ENCODE measurements at regions not wholly inside any gene's neighbourhood (a gene's known extent, or its start where the extent isn't known, plus 50 kb on each side); places are given as distances from the start of the nearest gene placed in this dataset.

DNA sequence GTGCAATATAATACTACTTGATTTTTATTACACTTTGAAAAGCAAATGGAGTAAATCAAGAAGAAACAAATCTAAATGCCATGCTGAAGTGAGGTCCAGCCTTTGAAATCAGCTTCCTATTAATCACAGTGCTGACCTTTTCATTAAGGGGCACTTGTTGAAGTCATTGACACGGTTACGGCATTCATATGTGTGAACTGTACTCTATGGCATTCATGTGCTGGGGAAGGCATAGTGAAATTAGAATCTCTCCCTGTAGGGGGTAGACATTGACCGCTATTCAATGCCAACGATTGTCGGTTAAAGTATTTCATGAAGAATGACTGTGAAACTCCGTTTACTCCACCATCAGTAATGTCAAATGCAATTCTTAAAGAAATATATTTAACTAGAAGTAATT, 296.1 kb upstream of the SEMA3A start:
- DNase-seq (ENCODE audit: low read depth): no peak

DNA sequence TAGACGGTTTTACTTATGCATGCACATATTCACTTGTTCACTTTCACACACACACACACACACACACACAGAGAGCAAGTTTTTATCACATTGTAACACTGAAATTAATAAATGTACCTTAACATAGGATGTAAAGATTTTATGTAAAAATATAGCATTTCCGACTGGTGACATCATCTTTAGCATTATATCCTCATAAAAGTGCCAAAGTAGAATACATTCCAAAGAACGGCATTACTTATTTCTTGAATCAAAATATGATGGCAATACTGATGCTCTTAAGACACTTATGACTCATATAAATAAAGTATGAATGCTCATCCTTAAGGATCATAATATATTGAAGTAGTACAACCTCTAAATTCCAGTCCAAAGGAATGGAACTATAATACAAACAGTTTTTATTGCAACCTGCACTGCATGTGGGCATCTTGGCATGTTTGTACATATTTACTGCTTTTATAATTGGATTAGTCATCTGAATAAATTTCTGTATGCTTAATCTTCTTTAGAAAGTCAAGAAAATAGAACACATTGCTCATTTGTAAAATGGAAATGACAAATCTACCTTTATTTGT, 290.0 kb upstream of the SEMA3A start:
- peak; percentile 24 for DNase-seq (ENCODE audit: low read depth)

DNA sequence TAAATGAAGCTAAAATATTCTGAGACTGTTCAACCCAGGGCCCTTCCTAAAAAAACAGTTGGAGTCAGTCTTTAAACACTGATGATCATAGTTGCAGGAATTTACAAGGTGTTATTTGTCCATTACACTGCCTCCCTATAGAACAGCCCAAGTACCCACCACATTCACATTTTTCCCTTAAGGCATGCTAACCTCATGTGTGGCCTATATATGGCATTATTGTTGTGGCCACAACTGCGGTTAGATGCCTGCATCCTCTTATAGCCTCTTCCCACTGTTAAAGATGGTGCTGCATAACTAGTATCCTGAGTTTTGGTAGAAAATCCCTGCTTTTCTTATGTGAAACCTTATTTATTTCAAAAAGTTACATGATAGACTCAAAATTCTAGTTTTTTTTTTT, 287.9 kb upstream of the SEMA3A start:
- no peak for DNase-seq (ENCODE audit: low read depth)

DNA sequence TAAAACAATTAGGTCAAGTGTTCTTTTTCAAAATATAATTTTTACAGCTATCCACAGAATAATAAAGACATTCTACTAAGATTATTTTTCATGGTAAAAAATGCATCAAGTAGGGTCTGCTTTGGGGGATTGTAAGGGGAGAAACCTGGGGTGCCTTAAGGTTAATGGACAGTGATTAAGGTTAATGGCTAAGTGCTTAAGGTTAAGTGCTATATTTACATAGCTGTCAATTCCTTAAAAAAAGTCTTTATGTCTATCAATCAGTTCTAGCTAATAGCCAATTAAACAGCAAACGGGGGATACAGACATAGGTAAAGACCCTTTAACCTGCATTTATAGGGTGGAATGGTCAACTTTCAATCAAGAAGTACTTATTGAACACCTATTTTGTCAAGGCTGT, 284.5 kb upstream of the SEMA3A start:
- DNase-seq (ENCODE audit: low read depth): no peak

DNA sequence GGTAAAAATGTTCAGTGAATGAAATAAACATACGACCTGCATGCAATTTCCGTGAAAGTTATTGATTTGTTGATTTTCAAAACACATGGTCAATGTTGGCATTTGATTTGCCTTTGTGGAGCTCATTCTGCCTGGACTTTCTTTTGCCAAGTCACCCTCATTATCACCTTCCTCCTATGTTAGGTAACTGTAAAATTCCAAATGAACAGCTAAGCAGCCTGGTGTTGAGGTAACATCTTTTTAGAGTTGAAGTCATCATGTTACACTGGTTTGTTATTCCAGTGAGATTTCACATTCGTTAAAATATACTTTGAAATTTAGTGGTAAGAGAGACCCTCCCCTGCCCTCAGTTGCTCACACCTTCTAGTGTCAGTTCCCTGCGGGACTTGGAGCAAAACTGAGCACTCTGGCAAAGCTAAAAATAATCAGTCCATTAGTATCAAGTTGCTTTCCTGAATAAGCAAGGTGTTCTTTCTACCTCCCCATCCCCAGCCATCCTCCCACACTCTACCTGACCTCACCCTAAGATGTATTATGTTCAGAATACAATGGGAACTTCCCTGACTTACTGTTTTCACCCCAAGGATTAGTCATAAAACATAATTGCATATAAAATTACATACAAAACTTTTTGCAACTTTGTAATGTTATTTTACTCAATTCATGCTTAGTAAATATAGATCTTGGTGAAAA, 283.3 kb upstream of the SEMA3A start:
- DNase-seq (ENCODE audit: low read depth): no peak

DNA sequence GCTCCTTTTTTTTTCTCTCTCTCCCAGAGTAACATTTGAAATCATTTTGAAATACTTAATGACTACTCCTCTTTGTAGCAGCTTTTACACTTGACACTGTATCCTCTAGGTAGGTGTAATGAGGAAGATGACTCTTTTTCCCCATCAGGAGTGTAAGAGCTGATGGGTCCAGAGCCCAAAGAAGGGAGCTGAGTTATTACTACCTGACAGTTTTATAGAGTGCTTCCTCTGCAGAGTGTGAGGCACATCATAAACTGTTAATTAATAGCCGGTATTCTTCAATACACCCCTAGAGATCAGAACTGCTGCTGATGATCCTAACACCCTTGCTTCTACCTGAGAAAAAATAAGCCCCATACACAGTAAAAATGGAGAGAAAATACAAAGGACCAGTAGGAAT, 279.8 kb upstream of the SEMA3A start:
- DNase-seq (ENCODE audit: low read depth): no peak

DNA sequence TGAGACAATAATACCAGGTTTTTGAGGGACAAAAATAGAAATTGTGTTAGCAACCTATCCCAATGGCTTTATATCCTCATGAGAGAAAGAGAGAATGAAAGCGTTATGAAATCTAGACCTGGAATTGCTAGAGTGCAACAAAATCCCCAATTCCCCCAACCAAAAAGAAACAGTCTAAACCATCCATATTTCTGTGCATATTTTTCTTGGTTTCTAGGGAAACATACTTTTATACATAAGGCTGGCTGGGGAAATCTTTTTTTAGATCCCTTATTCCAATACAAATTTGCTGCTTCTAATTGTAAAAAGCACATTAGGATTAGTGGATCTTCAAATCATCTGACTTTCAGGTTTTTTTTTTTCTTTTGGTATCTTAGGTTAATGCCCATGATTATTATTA, 277.0 kb upstream of the SEMA3A start:
- no peak for DNase-seq (ENCODE audit: low read depth)

DNA sequence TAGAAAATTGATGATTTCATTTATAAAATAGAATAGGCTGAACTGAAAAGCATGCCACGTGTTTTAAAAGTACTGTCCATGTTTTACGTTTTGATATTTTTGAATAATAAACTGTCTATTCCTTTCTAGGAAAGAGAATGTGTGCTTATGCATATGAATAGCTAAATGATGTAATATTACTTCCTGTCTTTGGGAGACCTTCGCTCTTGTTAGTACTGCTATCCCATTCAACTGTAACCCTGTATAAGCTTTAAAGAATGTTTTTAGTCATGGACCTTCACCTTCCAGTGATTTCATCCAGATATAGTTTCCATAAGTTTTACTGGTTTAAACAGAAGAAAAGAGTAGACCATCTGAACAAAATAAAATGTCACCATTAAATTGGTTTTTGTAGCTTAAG, 274.4 kb upstream of the SEMA3A start:
- no peak for DNase-seq (ENCODE audit: low read depth)

DNA sequence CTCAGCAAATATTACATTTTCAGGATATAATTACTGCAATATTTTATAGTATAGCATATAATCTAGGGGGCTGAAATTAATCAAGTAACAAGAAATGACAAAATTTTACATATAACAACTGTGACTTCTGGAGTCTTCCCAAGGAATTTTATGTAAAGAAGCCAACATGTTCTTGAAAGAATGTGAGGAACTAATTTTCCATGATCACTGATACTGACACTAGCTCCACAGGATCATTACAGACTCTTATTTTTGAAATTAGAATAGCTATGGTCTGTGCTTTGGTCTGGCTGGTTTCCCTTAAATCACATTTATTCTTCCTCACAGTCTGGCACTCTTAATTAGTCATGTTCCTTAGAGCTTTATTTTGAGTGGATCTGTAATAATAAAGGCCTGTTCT, 267.7 kb upstream of the SEMA3A start:
- DNase-seq (ENCODE audit: low read depth): no peak

DNA sequence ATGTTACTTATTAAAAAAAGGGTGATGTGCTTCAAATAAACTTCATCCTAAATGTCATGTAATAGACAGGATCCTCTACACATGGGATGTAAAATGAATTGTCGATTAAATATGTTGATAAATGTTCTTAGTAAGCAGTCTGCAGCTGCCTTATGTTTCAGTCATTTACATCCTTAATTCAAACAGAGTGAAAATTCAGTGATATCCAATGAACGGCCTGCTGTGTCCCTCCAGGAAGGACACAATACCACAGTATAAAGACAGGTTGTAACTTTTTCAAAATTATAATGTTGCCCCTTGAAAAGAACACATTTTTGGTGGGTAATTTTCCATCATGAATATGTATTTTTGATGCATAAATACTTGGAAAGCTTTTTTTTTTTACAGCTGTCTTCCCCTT, 266.5 kb upstream of the SEMA3A start:
- no peak for DNase-seq (ENCODE audit: low read depth)

DNA sequence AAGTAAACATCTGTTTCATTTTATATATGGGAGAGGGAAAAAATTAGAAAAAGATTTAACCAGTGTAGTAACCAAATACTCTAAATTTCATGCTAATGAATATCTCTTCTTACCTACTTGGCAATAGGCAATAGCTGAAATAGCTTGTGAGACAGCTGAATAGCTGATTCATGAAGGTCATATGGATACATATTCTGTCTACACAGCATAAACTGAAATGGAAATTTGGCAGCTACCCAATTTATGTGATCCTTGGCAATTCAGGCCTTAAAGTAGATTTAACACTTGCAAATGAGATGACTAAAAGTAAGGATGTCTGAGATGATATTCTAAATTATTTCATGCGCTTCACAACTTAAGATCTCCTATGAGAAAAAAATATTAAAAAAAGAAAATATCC, 261.2 kb upstream of the SEMA3A start:
- no peak for DNase-seq (ENCODE audit: low read depth)

DNA sequence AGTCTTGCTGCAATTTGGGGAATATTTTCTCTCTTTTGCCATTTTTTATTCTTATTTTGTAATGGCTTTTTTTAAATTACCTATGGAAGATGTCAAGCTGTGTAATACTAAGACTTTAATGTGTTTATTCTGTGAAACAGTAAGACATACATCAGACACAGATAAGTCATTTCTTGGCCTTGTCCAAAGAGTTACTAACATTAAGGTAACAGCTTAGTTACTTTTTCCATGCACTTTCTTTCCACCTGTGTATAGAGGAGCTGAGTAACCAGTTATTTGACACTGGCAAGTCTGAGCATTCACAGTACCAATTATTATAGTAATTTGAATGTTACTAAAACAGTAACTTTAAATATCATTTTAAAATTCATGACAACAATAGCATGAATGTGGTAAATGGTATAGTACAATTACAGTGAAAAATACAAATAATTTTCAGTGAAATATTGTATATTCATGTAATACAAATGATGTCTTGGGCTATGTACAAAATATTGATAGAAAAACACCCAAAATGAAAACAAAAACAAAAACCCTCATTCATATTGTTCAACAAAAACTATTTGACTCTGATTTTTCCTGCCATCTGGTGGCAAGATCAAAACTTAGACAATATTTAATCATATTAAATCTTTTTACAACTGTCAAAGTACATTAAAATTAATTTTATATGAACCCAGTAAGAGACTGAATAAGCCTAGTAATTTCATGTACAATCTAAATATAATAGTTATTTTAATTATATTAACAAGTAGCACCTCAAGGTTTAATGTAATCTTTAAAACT, 259.8 kb upstream of the SEMA3A start:
- DNase-seq (ENCODE audit: low read depth): no peak

DNA sequence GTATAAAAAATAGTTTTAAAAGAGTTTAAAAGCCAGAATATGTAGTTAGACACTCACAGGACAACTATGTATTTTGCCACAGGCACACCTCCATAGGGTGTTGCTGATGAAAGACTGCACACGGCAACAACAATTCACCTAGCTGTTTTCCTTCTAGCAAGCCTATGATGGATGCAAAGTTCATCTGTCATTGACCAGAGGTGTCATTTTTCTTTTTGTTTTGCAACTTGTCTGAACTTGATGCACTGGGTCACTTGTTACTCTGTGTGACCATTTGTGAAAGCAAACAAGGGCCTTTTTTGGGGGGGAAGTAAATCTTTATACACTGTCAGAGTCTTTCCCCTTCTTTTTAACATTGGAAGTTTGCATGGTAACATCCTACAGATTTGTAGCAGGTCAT, 258.0 kb upstream of the SEMA3A start:
- no peak for DNase-seq (ENCODE audit: low read depth)

DNA sequence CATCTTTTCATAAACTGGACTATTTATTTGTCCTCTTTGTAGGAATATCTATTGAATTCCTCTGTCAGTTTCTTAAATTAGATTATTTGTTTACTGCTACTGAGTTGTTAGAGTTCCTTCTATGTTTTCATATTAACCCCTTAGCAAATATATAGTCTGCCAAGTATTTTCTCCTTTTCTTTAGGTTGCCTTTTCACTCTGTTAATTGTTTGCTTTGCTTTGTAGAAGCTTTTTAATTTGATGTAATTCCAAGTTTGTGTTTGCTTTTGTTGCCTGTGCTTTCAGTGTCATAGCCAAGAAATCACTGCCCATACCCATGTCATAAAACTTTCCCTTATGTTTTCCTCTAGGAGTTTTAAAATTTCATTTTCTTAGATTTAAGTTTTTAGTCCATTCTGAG, 256.2 kb upstream of the SEMA3A start:
- no peak for DNase-seq (ENCODE audit: low read depth)

DNA sequence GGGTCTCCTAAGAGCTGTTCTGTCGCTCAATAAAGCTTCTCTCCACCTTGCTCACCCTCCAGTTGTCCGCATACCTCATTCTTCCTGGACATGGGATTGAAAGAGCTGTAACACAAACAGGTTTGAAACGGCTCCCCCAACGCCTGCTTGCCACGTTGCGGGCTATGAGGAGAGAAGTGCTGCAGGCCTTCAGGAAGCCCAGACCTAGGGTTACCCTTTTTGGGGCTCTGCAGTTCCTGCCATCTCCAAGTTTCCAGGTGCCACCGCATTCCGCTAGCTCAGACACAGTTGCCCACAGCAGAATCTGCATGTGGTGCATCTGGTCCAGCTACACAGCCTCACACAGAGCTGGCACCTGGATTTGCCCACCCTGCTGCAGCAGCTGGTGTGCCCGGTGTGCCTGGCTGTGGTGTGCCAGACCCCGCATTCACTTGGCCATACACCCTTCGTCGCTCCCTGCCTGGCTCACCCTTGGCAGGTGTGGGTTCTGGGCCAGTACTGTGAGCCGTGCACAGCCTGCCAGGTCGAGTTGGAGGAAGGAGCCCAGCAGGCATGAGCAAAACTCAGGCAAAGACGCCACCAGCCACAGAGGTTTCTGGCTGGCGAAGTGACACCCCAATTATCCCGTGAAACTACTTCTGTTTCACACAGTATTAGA, 253.2 kb upstream of the SEMA3A start:
- DNase-seq (ENCODE audit: low read depth): no peak

DNA sequence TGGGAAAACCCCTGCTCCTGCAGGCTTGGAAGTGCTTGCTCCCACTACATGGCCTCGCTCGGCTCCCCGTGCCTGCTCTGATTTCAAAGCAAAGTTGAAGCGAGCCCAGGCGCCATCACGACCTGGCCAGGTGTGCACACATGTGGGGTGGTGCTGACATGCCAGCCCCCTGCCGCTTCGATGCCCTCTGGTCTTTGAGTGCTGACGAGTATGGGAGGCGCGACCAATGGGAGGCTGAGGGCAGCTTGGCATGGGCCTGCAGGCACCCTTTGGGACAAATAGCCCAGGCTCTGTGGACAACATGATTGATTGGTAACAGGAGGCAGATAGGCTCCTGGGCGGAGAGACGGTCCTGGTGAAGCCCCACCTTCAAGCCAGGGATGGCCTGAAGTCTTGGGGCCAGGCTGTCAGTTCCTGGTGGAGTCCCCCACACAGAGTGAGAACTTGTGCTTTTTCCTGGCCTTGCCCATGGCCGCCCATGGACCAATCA, 252.4 kb upstream of the SEMA3A start:
- no peak for DNase-seq (ENCODE audit: low read depth)

DNA sequence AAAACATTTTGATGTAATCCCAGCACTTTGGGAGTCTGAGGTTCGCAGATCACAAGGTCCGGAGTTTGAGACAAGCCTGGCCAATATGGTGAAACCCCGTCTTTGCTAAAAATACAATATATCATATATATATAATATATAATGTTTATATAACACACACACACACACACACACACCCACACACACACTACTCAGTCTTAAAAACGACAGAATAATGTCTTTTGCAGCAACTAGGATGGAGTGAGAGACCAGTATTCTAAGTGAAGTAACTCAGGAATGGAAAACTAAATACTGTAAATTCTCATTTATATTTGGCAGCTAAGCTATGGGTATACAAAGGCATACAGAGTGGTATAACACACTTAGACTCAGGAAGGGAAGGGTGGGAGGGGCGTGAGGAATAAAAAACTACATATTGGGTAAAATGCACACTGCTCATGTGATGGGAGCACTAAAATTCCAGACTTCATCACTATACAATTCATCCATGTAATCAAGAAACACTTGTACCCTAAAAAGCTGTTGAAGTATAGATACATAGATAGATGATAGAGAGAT, 231.2 kb upstream of the SEMA3A start:
- no peak for DNase-seq (ENCODE audit: low read depth)

DNA sequence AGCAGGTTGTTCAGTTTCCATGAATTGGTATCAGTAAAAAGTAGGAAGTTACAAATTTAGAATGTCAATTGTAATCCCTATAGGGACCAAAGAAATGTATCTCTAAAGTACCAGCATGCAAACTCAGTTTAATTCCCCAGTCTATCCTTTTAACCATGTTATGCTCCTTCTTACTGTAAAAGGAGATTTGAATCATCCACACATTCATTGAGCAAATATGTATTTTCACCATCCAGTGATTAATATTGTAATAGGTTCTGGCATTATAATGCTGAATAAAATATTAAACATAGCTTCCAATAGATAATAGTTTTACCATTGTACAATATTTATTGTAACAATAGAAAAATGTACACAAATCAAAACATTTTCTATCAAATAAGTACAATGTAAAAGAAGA, 228.2 kb upstream of the SEMA3A start:
- no peak for DNase-seq (ENCODE audit: low read depth)

DNA sequence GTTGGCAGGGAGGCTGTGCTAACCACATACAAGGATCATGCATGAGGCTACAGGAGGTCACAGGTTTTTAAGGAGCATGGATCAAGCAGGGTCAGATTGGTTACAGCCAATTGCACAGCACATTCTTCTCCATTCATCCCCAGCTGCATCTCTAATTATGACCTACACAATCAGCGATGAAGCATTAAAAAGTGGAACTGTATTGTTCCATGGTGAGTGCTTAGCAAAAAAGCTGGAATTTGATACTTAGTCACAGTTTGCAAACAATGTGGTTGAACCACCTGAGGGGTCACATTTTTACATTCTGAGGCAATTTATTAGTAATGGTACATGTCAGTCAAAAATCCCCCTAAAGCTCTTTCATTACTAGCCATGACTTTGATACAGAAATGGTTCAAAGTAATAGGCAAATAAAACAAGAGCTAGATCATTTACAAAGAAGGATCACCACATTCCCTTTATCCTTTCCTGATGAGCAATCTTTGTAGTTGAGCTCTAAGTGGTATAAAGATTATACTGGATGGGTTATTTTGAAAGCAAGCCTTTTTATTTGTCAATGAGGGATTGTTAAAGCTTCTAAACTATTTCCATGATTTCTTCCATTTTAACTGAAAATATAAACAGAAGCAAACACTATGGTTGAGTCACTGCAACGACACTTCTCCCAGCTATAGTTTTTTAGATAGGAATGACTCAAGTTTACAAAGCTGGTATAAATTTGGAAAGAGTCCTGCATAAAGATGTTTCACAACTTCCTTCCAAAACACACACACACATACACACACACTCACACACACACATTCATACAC, 217.8 kb upstream of the SEMA3A start:
- peak; percentile 81 for DNase-seq (ENCODE audit: low read depth)

DNA sequence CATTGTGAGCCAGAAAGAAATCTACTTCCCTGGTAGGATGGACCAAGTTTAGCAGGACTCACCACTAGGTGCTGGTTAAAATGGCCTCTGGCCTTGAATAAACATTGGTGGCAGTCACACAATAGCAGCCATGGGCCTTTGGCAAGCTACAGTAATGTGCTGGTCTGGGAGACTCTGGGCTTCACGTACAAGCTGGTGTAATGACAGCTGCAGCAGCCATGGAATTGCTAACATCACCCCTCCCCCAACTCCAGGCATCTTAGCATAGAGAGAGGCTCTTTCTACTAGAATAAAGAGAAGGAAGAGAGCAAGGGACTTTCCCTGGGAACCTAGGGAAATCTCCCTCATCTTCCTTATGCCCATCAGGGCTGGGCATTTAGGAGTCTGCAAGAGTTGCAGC, 205.1 kb upstream of the SEMA3A start:
- no peak for DNase-seq (ENCODE audit: low read depth)

DNA sequence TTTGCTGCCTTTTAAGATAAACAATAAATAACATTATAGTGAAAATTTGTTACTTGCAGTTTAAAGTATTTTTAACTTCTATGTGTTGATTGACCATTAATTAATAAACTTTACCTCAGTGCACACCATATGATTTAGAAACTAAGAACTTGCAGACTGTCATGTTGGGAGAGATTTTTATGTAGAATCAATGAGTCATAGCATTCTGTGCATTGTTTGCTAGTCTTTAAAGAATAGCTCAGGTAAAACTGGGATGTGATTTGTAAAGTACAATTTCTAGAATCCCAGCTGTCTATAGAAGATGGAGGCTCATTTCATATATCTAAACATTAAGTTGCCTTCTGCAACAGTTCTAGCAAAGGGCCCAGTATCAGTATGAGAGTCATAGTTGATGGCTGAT, 199.6 kb upstream of the SEMA3A start:
- DNase-seq (ENCODE audit: low read depth): no peak

DNA sequence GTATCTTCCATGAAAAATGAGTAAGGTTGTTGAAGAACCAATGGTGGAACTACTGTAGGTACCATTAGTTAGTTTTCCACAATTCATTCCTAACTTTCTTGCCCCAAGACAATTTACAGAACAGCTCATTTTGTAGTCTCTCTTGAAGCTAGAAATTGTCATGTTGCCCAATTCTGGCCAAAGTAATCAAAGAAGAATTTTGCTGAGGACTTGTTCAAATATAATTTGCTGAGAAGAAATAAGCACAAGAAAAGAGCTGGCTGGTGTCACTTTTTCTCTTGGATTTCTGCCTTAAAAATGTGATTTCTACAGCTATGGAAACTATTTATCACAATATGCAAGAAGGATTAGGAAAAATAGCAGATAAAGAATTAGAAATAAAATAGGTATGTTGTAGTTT, 199.2 kb upstream of the SEMA3A start:
- no peak for DNase-seq (ENCODE audit: low read depth)
